Stimulated activated CD4-positive, alpha-beta T cell treated with anti-CD3 and anti-CD28 coated beads, TNF-alpha, amount 100 ng/mL, for 48 hours (primary cell): ENCODE measurements at regions not wholly inside any gene's neighbourhood (a gene's known extent, or its start where the extent isn't known, plus 50 kb on each side); places are given as distances from the start of the nearest gene placed in this dataset.
"Not testable (repeated sequence)": the region's sequence is repeated elsewhere in the genome, so short reads cannot be mapped to it uniquely, and the experiment has no call there.

Experiments used
- DNase-seq, 3 donors: peaks; one replicate each; pipeline ENCODE4 v3.0.0-alpha.2; 2020; ENCODE audit warnings: low read depth in 3 of 3

DNA sequence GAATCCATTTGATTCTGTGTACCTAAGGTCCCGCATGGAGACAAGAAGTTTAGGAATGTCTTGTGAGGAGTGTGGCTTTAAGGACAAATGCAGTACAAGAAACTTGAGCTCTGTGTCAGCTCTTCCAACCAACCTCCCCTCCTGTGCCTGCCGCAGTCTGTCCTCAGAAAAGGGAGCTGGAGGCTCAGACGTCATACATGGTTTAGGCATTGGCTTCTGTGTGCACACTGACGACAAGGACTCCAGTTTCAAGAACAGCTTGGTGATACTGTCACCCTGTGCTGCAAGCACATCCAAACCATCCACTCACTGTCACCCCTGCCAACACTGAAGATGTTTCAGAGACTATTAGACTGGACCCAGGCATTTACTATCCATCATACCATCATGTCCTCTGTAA, 470.4 kb downstream of the IRS1 start:
- DNase-seq: no peak

DNA sequence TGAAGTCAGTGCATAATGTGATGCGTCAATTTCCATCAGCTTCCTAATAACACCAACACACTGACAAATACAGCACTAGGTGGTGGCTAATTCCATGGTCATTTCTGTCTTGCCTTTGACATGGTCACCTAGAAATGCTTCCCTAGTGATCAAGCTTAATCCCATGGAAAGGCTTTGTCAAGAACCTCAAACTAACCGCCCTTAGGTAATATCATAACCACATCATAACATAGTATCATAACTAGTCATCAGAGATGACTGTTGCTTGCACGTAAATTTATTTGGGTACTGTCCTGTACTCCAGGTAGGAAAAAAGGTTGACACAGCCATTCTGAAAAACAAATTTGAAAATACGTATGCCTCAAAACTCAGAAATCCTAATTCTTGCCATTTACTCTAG, 471.8 kb downstream of the IRS1 start:
- DNase-seq: no peak

DNA sequence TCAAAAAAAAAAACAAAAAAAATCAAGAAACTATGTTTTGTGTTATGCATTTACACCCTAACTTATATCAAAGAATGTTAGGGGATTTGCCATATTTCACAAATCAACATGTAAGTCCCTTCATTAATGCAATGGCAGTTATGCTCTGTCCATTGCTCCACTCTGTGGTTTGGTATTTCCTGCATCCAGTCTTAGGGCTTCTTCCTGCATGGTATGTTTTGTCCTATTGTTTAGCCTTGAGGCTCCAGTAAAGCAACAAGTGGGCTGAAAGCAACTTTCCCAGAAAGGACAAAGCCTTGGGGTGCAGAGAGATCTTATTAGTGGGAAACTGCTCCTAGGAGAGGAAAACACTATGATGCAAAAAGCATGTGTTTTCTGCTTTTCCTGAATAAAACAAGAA, 474.1 kb downstream of the IRS1 start:
- no peak for DNase-seq

DNA sequence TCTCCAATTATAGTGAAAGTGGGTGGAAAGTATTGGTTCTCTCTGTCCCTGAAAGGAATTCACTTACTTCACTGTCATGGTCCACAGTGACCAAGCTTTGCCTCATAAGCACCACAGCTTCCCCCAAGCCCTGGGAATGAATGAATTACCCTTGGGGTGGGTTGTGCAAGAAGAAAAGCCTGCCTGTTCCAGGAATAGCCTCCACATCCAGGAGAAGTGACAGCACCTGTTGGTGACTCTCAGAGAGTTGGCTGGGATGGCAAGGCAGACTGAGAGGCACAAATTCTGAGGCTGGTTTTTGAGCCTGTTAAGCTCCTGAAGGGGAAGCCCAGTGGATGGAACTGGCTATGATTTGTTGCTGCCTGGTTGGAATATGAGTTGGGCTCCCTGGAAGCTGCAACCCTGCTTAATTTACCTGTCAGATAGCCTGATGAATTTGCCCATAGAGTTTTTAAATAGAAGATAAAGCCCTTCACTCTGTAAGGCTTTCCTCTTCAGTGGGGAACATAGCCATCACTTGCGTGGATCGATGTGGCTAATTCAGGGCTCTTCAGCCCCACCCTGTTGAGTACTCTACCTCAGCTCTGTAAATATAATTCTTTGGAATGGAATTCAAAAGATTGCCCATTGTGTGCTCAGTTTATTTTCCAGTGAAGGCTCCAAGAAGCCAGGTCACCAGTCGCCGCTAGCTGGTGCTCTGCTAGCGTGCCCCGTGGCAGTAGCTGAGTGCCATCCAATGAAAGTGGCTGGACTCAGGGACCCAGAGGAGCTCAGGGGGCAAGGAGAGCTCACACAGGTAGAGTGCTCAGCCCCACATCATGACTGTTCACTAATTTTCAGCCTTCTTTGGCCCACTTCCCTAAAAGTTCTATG, 479.3 kb downstream of the IRS1 start:
- DNase-seq: no peak

DNA sequence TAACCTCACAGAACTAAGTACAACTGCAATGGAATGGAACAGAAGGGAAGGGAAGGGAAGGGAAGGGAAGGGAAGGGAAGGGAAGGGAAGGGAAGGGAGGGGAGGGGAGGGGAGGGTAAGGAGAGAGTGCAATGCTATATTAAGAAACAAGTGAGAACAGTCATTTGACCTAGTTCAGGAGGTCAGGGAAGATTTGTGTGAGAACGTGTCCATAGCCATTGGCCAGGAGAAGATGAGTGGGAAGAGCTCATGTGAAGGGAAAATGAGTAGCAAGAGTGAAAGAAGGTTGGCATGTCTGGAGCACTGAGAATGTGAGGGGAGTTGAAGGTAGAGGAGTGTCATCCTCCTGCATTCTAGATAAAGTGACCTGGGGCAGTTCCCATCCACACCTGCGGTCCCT, 481.6 kb downstream of the IRS1 start:
- no peak for DNase-seq

DNA sequence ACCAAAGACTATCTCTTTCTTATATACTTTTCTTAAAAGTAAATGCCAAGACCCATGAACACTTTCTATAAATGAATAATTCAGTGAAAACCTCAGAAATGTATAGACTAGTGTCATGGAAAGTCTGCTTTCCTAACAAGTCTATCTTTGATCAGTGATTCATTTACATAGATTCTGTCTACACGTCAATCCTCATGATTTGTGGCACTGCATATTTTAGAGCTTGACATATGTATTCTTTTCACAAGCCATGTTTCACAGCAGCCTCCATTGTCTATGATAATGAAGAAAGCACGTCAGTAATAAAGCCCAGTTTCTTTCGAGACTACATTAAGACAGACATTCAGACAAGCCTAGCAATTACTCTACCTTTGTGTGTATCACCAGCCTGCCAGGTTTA, 486.6 kb downstream of the IRS1 start:
- DNase-seq: no peak

DNA sequence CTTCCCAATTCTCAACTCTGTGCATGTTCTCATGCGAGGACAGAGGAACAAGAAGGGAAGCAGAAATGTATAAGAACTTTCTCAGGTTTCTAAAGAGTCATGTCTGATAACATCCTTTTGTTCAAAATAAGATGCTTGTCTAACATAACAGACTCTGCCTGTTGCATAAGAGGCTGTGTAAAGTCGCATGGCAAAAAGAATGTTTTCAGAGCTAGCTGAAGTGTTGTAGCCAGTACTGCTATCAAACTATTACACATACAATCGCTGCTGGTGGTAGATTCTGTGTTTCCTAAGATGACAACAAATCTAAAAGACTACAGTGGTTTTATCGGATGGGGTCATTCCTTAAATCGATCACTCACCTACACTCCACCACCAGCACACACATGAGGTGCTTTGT, 487.5 kb downstream of the IRS1 start:
- DNase-seq: no peak

DNA sequence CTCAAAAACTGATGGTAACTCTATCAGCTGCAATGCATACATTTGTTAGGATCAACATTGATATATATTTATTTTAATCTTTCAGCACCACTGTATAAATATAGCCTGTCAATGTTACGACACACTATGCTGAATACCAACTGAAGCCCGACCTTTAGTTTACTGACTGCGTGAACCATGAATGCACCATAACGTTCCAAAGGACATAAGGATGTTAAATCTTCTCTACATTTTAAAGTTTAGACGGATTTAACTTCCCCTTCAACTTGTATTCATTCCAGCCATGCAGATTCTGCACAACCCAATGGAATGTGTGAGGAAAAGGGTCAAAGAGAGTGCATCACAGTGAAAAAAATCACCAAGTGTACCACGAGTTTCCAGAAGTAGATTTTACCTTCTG, 489.5 kb downstream of the IRS1 start:
- no peak for DNase-seq

DNA sequence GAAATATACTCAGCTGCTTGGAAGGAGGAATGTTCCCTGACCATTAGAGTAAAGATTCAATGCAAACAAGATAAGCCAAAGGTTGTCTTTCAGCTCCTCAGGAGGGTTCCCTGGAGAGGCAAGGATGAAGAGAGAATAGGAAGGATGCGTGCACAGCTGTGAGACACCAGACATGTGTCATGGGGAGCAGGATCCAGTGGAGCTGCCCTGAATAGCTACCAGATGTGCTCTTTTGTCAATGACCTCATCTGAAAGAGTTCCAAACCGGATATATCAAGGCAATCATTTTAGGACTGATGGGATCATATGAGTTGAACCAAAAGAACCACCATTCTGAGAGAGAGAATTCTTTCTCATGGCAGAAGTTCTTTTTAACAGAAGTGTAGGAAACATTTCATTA, 490.6 kb downstream of the IRS1 start:
- no peak for DNase-seq

DNA sequence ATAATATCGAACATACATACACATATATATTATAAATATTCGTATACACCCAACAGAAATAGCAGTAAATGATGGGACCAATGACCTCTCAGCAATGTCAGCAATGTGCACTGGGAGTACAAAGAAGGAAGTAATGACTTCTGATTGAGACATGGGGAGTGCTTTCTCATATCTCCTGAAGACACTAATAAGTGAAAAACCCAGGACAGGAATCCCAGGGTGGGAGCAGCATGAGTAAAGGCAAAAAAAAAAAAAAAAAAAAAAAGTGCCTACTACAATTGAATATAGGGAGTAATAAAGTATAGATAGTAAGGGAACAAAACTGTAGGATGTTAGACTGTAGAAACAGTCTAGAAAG, 491.3 kb downstream of the IRS1 start:
- DNase-seq: no peak

DNA sequence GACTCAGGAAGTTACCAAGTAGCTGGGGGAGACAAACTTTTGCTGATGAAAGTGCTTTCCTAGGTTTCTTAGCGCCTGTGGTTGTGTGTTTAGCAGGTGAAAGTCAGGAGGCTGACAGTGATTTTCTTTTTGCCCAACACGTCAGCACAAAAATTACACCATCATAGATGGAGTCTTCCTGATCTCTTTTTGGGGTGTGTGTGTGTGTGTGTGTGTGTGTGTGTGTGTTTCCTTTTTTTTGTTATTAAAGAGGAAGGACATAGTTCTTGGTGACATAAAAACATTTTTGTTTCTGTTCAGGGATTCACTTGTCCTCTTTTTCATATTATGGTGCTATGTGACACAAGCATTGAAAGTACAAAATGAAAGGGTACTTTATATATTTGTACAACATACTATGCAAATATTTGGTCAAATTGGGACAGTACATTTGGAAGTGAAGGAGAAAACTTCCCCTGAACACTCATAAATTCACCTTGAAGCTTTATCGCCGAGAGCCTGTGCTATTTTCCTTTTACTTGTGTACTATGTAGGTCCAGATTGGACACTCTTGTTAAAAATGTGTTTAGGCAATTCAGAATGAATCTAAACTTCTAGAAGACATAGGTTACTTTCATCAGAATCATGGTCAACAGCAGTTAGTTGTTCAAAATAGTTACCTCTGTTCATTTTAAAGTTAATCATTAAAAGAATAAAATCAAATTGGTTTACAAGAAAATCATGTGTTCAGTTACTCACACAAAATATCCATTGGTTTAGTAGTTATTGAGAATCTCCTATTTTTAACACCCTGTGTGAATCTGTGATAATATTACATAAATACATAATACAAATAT, 491.9 kb downstream of the IRS1 start:
- DNase-seq: no peak

DNA sequence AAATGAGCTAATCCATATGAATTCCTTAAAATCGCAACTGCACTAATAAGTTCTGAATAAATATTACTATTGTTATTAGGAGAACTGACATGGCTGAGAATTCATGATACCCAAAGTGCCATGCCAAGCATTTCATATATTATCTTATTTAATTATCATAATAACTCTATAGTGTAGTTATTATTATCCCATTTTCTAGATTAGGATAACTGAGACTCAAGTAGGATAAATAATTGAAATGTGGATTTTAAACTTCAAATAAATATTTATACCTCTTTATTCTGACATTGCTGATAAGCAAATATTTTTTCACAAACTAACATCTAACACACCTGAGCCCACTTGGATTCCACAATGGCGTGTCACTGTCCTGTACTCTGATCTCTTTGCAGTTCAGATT, 492.7 kb downstream of the IRS1 start:
- DNase-seq: no peak

DNA sequence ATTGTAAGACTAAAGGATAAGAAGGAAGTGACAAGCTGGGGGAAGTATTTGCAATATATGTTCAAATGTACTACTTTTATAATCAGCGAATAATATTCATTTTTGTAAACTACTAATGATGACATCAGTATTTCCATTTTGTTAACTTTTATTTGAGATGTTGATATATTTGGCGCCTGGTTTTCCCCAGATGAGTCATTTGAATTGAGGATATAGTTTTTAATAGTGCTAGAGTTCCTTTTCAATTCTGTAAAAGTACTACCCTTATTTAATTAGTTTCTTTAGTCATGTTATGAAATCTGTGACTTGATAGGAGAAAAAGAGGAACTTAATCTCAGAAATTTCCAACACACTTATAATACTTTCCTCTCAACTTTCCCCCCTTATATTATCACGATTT, 495.3 kb downstream of the IRS1 start:
- DNase-seq: no peak

DNA sequence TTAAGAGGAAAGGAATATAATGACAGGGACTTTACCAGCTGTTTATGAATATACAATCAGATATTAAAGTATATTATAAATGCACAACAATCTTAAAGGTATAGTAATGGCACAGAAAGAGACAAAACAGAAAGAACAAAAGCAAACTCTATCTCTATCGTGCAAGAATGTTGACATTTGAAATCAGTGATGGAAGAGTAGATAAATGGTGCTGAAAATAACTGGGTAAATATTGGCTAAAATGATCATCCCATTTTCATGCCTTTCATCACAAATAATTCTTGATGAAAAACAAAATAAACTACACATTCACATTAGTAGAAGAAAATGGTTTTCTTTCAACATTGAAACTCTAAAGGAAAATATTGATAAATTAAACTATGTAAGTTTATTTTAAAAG, 495.9 kb downstream of the IRS1 start:
- DNase-seq: no peak

DNA sequence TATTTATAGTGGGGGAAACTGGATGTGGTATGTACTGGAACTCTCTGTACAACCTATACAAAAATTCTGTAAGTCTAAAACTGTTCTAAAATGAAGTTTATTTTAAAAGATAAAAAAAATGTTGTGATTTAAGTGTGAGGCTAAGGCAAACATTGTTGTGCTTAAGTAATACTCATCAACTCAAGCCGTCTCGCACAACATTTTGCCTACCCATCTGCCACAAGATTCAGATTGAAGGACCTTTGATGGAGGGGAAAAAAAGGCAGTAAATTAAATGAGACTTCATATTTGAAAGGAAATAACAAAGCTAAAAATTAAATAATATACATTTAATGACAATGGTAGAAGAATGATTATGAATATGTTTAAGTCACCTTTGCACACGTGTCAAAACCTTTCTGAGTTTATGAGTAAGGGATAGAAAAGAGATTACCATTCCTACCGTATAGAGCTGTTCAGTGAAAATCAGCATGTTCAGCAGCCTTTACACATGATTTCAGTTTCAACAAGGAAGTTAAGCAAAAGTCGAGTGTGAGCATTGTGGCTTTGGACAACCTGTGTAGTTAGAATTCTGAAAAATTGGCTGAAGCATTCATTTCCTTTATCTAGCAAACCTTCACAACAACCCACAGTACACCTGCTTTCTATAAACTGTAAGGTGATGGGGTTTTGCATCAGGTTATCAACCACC, 499.3 kb downstream of the IRS1 start:
- no peak for DNase-seq

DNA sequence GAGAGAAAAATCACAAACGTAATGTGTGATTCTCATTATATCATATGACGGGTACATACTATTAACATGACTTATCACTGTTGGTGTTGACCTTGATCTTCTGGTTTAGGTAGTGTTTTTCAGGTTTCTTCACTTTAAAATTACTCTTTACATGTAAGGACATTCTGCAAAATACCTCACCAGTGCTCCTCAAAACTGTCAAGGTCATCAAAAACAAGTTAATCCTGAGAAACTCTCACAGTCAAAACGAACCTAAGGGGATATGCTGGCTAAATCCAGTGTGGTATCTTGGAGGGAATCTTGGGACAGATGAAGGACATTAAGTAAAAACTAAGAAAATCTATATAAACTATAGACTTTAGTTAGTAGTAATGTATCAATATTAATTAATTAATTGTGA, 499.8 kb downstream of the IRS1 start:
- DNase-seq: no peak

DNA sequence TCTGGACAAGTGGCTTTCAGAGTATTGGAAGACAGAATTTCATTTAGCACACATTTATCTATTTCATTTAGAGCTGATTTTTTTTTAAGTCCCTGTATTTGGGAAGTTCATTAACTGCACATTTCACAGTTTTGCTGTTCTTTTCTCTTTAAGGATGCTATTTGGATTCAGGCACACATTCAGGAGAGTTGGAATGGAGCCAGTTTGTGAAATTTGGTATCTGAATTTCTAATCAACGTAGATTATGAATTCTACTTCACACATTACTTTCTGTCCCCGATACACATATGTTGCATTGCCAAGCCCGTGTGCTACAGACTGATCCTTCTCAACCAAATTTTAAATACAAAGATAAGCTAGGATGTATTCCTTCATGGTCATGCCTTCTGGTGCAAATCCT, 503.9 kb downstream of the IRS1 start:
- no peak for DNase-seq

DNA sequence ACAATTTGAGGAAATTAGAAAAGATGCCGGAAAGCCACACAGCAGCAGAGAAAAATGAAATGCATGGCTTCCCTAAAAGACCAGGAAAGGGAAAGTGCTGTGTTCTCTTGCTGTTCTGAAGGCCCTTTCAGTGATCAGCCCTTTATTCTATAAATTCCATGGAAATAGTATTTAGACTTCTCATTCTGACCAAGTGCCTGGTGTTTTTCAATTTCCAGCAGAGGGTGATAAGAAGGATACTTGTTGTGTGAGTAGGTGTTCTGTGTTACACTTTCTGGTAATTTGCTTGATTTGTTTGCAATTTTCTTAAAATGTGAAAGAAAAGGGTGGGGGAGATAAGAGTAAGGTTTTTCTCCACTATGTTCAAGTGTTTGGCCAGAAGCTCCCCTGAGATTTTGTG, 504.5 kb downstream of the IRS1 start:
- DNase-seq: no peak

DNA sequence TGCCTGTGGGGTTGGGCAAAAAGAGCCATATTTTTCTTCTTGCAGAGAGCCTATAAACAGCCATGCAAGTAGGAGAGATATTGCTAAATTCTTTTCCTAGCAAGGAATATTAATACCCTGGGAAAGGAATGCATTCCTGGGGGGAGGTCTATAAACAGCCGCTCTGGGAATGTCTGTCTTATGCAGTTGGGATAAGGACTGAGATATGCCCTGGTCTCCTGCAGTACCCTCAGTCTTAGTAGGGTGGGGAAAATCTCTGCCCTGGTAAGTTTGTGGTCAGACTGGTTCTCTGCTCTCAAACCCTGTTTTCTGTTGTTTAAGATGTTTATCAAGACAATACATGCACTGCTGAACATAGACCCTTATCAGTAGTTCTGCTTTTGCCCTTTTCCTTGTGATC, 508.3 kb downstream of the IRS1 start:
- DNase-seq: not testable (repeated sequence)

DNA sequence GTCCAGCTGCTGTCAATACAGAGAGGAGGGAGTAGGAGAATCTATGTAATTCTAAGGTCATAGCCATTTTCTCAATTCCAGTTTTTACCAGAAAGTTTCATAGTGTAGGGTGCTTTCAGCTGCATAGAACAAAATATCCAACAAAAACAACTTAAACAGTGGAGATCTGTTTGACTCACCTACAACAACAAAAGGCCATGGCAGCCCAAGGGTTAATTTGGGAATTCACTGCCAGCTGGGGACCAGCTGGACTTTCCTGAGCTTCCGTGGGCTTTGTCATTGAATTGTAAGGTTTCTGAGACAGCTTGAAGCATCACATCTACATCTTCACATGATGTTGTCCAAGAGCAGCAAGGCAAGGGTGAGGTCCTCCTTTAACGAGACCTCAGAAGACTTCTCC, 512.7 kb downstream of the IRS1 start:
- no peak for DNase-seq

DNA sequence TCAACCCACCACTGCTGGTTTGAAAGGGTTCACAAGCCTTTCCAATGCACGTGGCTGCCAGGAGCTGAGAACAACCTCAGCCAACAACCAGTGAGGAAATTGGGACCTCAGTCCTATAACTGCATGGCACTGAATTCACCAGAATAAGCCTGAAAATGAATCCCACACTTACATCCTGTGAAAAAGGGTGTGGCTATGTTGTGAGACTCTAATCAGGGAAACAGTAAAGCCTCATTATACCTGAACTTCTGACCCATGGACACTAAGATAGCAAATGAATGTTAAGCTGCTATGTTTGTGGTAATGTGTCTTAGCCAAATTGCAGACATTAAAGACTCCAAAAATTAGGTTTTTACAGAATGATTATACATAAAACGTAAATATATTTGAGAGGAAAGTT, 515.8 kb downstream of the IRS1 start:
- DNase-seq: no peak

DNA sequence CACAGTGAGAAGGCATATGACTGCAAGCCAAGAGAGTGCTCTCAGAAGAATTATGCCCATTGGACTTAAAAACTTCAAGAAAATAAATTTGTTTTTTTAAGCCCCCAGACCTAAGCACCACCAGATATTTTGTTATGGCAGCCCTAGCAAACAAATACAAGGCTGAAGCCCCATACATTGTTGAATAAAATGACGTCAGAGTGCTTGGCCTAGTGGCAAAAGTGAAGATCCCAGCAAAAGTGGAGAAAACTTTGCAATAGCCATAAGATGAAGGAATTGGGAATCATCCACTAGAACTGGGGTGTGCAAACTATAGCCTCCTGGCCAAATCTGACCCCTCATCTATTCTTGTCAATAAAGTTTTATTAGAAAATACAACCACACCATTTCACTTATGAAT, 517.5 kb downstream of the IRS1 start:
- no peak for DNase-seq

DNA sequence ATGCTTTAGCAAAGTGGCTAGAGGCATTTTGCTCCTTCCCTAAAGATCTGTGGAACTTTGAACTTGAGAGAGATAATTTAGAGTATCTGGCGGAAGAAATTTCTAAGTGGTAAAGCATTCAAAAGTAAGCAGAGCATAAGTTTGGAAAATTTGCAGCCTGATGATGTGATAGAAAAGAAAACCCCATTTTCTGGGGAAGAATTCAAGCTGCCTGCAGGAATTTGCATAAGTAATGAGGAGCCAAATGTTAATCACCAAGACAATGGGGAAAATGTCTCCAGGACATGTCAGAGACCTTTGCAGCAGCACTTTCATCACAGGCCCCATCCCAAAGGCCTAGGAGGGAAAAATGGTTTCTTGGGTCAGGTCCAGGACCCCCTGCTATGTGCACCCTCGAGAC, 519.5 kb downstream of the IRS1 start:
- DNase-seq: not testable (repeated sequence)
